ENCODE measurements at regions not wholly inside any gene's neighbourhood (a gene's known extent, or its start where the extent isn't known, plus 50 kb on each side); places are given as distances from the start of the nearest gene placed in this dataset.

- TF ChIP-seq CTCF (conservative IDR thresholded peaks at IDR 0.05 in 1 of 2, IDR thresholded peaks at IDR 0.05 in 1 of 2; ENCODE audit: low read depth in 1 of 2, low read length in 2 of 2) (no peak), EZH2 (IDR thresholded peaks at IDR 0.05; ENCODE audit: low read length, missing control alignments) (no peak)
Observed at GRCh38 chr15:95520922-95521321, 809.6 kb upstream of the NR2F2 start.

Measured in fibroblast of lung (primary cell).